GM23338 (cell line): ENCODE measurements at regions not wholly inside any gene's neighbourhood (a gene's known extent, or its start where the extent isn't known, plus 50 kb on each side); places are given as distances from the start of the nearest gene placed in this dataset.

Source experiments
- CTCF ChIP-seq, 2 experiments: fragments of 200-600 bp in 1 of 2; sonication (generic) in 1 of 2; conservative IDR thresholded peaks; 2 replicates each; pipeline versions ENCODE4 v1.5.1 to v1.6.1; 2016 to 2017; ENCODE audit warnings: antibody characterized with exemption in 2 of 2, low read depth in 2 of 2, mild to moderate bottlenecking in 2 of 2, moderate library complexity in 1 of 2
- ETS1 ChIP-seq: IDR thresholded peaks from 2 replicates; pipeline ENCODE4 v1.6.1; 2016; ENCODE audit warnings: antibody characterized with exemption
- EZH2phosphoT487 ChIP-seq: fragments of 200-600 bp; sonication (generic); IDR thresholded peaks from one replicate; pipeline ENCODE4 v1.8.1; 2018; ENCODE audit warnings: antibody characterized with exemption; ENCODE audit not compliant: unreplicated experiment
- JUNB ChIP-seq: IDR thresholded peaks from one replicate; pipeline ENCODE4 v1.6.1; 2016; ENCODE audit warnings: antibody characterized with exemption; ENCODE audit not compliant: unreplicated experiment
- REST ChIP-seq: IDR thresholded peaks from one replicate; pipeline ENCODE4 v1.6.1; 2018; ENCODE audit warnings: antibody characterized with exemption; ENCODE audit not compliant: unreplicated experiment
- STAT1 ChIP-seq: IDR thresholded peaks from one replicate; pipeline ENCODE4 v1.6.1; 2016; ENCODE audit warnings: antibody characterized with exemption; ENCODE audit not compliant: unreplicated experiment
- ZNF462 ChIP-seq: fragments of 250-450 bp; sonication (Bioruptor Pico); IDR thresholded peaks from 2 replicates; pipeline ENCODE4 v1.5.0; 2020; ENCODE audit warnings: mild to moderate bottlenecking, moderate library complexity

- TF ChIP-seq ZNF462 (CRISPR knock-in tag): no peak
- no peak for TF ChIP-seq JUNB
- TF ChIP-seq EZH2phosphoT487: no peak
- TF ChIP-seq STAT1: no peak
- no peak for TF ChIP-seq REST
- TF ChIP-seq CTCF (conservative IDR thresholded peaks at IDR 0.05; ENCODE audit: low read depth in 2 of 2): no peak
- TF ChIP-seq ETS1: no peak
Measured at GRCh38 chr20:58596750-58597248, 54.3 kb upstream of the STX16 start (continued).
